Progenitor cell of endocrine pancreas (in vitro differentiated cells): ENCODE measurements at regions not wholly inside any gene's neighbourhood (a gene's known extent, or its start where the extent isn't known, plus 50 kb on each side); places are given as distances from the start of the nearest gene placed in this dataset.

Source experiments
- DNase-seq: peaks from one replicate; pipeline ENCODE4 v3.0.0; 2021; ENCODE audit warnings: low spot score; ENCODE audit not compliant: unreplicated experiment
- H3K27ac Mint-ChIP-seq: 2 replicates; pipeline ENCODE4 v1.8.0; 2021; ENCODE audit warnings: mild to moderate bottlenecking, moderate library complexity, mixed read lengths
- H3K27me3 Mint-ChIP-seq: 2 replicates; pipeline ENCODE4 v1.8.0; 2021; ENCODE audit warnings: mixed read lengths
- H3K36me3 Mint-ChIP-seq: 2 replicates; pipeline ENCODE4 v1.8.0; 2022; ENCODE audit warnings: mixed read lengths; ENCODE audit not compliant: insufficient read depth
- H3K4me1 Mint-ChIP-seq: 2 replicates; pipeline ENCODE4 v1.8.0; 2021; ENCODE audit warnings: low read depth, mixed read lengths
- H3K4me3 Mint-ChIP-seq: 2 replicates; pipeline ENCODE4 v1.8.0; 2021; ENCODE audit warnings: low read depth, mild to moderate bottlenecking, moderate library complexity, mixed read lengths
- H3K9me3 Mint-ChIP-seq: 2 replicates; pipeline ENCODE4 v1.8.0; 2021; ENCODE audit warnings: low read depth, mixed read lengths
- TF ChIP-seq, protein P1 (sequence below): fragments of 200-600 bp; sonication (generic); IDR thresholded peaks from one replicate; pipeline ENCODE4 v1.5.0; 2021; ENCODE audit warnings: antibody characterized with exemption, mild to moderate bottlenecking; ENCODE audit not compliant: unreplicated experiment

DNA sequence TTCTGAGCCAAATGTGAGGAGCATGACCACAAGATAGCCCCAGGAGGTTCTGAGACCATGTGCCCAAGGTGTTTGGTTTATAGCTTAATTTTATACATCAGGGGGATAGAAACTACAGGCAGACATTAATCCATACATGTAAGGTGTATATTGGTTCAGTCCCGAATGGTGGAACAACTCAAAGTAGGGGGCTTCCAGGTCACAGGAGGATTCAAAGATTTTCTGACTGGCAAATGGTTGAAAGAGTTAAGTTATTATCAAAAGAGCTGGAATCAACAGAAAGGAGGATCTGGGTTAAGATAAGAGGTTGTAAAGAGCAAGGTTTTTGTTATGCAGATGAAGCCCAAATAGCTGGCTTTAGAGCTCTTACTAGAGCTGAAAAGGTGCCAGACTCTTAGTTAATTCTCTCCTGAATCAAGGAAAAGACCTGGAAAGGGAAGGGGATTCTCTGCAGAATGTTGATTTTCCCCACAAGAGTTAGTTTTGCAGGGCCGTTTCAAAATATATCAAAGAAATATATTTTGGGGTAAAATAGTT is 640.0 kb downstream of the IPMK start:
- Mint-ChIP-seq H3K27me3 (no peaks in the 10 kb centered on the region), H3K36me3 (no peaks in the 10 kb centered on the region), H3K4me3 (no peak overlapping the region), H3K9me3 (no peaks in the 10 kb centered on the region), H3K27ac (no peak overlapping the region), H3K4me1 (peaks cover 20% of the 10 kb centered on the region)
- DNase-seq: no peak
- TF ChIP-seq, protein P1, sequence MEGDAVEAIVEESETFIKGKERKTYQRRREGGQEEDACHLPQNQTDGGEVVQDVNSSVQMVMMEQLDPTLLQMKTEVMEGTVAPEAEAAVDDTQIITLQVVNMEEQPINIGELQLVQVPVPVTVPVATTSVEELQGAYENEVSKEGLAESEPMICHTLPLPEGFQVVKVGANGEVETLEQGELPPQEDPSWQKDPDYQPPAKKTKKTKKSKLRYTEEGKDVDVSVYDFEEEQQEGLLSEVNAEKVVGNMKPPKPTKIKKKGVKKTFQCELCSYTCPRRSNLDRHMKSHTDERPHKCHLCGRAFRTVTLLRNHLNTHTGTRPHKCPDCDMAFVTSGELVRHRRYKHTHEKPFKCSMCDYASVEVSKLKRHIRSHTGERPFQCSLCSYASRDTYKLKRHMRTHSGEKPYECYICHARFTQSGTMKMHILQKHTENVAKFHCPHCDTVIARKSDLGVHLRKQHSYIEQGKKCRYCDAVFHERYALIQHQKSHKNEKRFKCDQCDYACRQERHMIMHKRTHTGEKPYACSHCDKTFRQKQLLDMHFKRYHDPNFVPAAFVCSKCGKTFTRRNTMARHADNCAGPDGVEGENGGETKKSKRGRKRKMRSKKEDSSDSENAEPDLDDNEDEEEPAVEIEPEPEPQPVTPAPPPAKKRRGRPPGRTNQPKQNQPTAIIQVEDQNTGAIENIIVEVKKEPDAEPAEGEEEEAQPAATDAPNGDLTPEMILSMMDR: no peak

DNA sequence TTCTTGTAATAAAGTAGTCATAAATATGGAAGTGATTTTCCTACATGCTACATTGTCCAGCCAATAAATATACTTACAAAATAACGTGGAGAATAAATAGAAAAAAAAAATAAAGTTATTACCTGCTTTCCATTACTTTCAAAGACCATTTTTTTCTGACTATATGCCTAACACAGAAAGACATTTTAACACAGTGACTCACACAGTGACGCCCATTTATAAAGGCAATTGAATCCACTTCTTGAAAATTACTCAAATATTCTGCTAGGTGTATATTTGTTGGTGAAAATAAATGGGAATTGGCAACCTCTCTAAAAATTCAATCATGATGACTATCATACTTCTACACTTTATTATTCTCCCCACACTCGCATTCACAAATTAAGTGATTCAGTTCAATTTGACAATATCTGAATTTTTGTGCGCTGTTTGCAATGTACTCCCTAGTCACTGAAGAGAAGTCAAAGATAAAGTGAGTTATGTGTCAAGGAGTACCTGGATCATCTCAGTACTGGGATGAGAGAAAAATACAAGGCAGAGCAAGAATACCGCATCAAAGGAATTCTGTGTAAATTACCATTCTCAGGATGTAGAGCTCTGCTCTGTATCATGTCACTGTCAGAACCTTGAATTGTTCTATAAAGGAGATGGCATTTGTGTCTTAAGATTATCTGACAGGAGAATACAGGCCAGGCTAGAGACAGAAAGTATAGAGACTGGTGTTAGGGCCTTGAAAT is 642.7 kb downstream of the IPMK start:
- no peak for DNase-seq
- Mint-ChIP-seq H3K27me3 (no peaks in the 10 kb centered on the region), H3K36me3 (no peaks in the 10 kb centered on the region), H3K9me3 (no peaks in the 10 kb centered on the region), H3K27ac (no peak overlapping the region), H3K4me1 (peaks cover 20% of the 10 kb centered on the region), H3K4me3 (no peak overlapping the region)
- TF ChIP-seq, protein P1: no peak

DNA sequence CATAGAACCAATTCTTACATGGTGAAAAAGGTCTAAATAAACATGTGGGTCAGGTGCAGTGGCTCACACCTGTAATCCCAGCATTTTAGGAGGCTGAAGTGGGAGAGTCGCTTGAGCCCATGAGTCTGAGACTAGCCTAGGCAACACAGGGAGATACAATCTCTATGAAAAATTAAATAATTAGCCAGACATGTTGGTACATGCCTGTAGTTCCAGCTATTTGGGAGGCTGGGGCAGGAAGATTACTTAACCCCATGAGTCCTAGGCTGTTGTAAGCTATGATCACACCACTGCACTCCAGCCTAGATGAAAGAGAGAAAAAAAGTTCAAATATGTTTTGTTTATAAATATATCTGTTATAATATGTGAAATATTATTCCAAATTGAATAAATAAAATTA is 643.6 kb downstream of the IPMK start:
- no peak overlapping the region for H3K4me3 Mint-ChIP-seq
- H3K4me1 Mint-ChIP-seq: peaks cover 16% of the 10 kb centered on the region
- no peak overlapping the region for H3K27ac Mint-ChIP-seq
- DNase-seq: no peak
- TF ChIP-seq, protein P1: no peak
- H3K27me3 Mint-ChIP-seq: no peaks in the 10 kb centered on the region
- H3K9me3 Mint-ChIP-seq: no peaks in the 10 kb centered on the region
- no peaks in the 10 kb centered on the region for H3K36me3 Mint-ChIP-seq

DNA sequence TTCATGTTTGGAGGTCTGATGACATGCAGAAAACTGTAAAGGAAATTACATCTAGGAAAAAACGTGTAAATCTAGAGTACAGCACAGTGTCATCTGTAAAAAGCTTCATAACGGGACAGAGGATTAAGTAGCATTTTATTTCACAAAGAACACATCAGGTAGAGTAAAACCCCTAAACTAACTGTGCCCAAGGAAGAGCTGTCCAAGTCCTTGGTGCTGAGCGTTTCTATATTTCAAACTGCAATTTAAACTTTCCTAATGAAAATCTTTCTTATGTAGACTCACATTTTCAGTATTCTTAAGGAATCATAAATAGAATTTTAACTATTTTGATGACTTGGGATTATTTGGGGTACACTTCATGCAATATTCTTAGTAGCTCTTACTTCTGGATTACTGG is 646.2 kb downstream of the IPMK start:
- DNase-seq: no peak
- H3K4me1 Mint-ChIP-seq: no peaks in the 10 kb centered on the region
- H3K36me3 Mint-ChIP-seq: no peaks in the 10 kb centered on the region
- TF ChIP-seq, protein P1: no peak
- H3K27me3 Mint-ChIP-seq: no peaks in the 10 kb centered on the region
- H3K4me3 Mint-ChIP-seq: no peak overlapping the region
- no peaks in the 10 kb centered on the region for H3K9me3 Mint-ChIP-seq
- no peak overlapping the region for H3K27ac Mint-ChIP-seq

DNA sequence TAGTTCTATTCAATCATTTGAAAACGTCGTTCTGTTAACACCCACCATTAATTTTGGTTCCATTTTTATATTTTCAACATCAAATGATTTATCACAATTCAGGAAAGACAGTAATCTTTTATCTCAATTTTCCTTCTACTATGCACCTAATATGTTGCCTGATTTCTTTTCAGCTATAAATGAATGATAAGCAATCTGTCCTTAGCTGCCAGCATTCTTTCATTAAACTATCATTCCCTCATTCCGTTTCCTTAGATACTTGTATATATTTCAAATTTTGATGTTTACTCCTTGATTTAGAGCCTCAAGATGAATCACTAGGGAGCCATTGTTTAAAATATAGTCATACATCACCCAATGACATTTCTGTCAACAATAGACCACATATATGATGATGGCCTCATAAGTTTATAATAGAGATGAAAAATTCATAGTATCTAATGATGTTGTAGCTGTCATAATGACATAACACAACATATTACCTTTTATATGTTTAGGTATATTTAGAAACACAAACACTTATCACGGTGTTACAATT is 661.7 kb downstream of the IPMK start:
- no peaks in the 10 kb centered on the region for H3K27me3 Mint-ChIP-seq

More for the DNA sequence above, 661.7 kb downstream of the IPMK start:
- no peaks in the 10 kb centered on the region for H3K9me3 Mint-ChIP-seq
- no peak overlapping the region for H3K27ac Mint-ChIP-seq
- H3K4me3 Mint-ChIP-seq: no peak overlapping the region
- TF ChIP-seq, protein P1: no peak
- no peaks in the 10 kb centered on the region for H3K4me1 Mint-ChIP-seq
- H3K36me3 Mint-ChIP-seq: no peaks in the 10 kb centered on the region
- DNase-seq: no peak
